T-helper 17 cell (primary cell): ENCODE measurements at regions not wholly inside any gene's neighbourhood (a gene's known extent, or its start where the extent isn't known, plus 50 kb on each side); places are given as distances from the start of the nearest gene placed in this dataset.
"Not testable (repeated sequence)": the region's sequence is repeated elsewhere in the genome, so short reads cannot be mapped to it uniquely, and the experiment has no call there.

ENCODE experiments used
- ATAC-seq: fragments of 150-1000 bp; cut with Tn5 transposase; 2 replicates; pipeline ENCODE4 v1.10.0; 2021; ENCODE audit warnings: mild to moderate bottlenecking, moderate library complexity
- DNase-seq, 3 donors: peaks; one replicate each; pipeline versions ENCODE4 v3.0.0 to v3.0.0-alpha.2; 2020 to 2021
- H3K9me3 ChIP-seq: one replicate; pipeline ENCODE4 v1.7.0; 2013; ENCODE audit warnings: low read length, mild to moderate bottlenecking; ENCODE audit not compliant: control insufficient read depth, poor library complexity, severe bottlenecking
- H3K27ac Mint-ChIP-seq: one replicate; pipeline ENCODE4 v1.8.0; 2022; ENCODE audit warnings: mild to moderate bottlenecking, moderate library complexity, mixed read lengths
- H3K27me3 Mint-ChIP-seq: one replicate; pipeline ENCODE4 v1.8.0; 2022; ENCODE audit warnings: mixed read lengths
- H3K36me3 Mint-ChIP-seq: one replicate; pipeline ENCODE4 v1.8.0; 2022; ENCODE audit warnings: low read depth, mixed read lengths
- H3K4me1 Mint-ChIP-seq: one replicate; pipeline ENCODE4 v1.8.0; 2022; ENCODE audit warnings: mild to moderate bottlenecking, mixed read lengths
- H3K4me3 Mint-ChIP-seq: one replicate; pipeline ENCODE4 v1.8.0; 2022; ENCODE audit warnings: mild to moderate bottlenecking, moderate library complexity, mixed read lengths

DNA sequence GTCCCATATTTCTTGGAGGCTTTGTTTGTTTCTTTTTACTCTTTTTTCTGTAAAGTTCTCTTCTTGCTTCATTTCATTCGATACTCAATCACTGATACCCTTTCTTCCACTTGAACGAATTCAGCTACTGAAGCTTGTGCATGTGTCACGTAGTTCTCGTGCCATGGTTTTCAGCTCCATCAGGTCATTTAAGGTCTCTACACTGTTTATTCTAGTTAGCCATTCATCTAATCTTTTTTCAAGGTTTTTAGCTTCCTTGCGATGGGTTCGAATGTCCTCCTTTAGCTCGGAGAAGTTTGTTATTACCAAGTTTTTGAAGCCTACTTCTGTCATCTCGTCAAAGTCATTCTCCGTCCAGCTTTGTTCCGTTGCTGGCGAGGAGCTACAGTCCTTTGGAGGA lies 55.6 kb upstream of the CRYM start:
- H3K4me1 Mint-ChIP-seq, H3K9me3 ChIP-seq, DNase-seq, H3K27ac Mint-ChIP-seq, H3K36me3 Mint-ChIP-seq, ATAC-seq, H3K4me3 Mint-ChIP-seq: not testable (repeated sequence)
- peaks cover 39% of the 10 kb centered on the region for H3K27me3 Mint-ChIP-seq
